Mammary epithelial cell (primary cell): ENCODE measurements at regions not wholly inside any gene's neighbourhood (a gene's known extent, or its start where the extent isn't known, plus 50 kb on each side); places are given as distances from the start of the nearest gene placed in this dataset.
"Not testable (repeated sequence)": the region's sequence is repeated elsewhere in the genome, so short reads cannot be mapped to it uniquely, and the experiment has no call there.

Source experiments
- EZH2 ChIP-seq: IDR thresholded peaks from 2 replicates; pipeline ENCODE4 v1.6.1; 2012; ENCODE audit warnings: low read length, inconsistent platforms, borderline replicate concordance
- TF ChIP-seq, protein P1 (sequence below), 2 donors: IDR thresholded peaks in 1 of 2; conservative IDR thresholded peaks in 1 of 2; 2 replicates each; pipeline ENCODE4 v1.5.1; 2011 to 2012; ENCODE audit warnings: inconsistent platforms in 2 of 2, low read length in 2 of 2, mild to moderate bottlenecking in 2 of 2, control low read depth in 1 of 2, low read depth in 1 of 2; ENCODE audit not compliant: insufficient read depth in 1 of 2; ENCODE audit errors: extremely low read depth in 1 of 2

GRCh38 chrY:26179326-26179725 is 557.4 kb downstream of the CDY1 start:
- TF ChIP-seq, protein P1, sequence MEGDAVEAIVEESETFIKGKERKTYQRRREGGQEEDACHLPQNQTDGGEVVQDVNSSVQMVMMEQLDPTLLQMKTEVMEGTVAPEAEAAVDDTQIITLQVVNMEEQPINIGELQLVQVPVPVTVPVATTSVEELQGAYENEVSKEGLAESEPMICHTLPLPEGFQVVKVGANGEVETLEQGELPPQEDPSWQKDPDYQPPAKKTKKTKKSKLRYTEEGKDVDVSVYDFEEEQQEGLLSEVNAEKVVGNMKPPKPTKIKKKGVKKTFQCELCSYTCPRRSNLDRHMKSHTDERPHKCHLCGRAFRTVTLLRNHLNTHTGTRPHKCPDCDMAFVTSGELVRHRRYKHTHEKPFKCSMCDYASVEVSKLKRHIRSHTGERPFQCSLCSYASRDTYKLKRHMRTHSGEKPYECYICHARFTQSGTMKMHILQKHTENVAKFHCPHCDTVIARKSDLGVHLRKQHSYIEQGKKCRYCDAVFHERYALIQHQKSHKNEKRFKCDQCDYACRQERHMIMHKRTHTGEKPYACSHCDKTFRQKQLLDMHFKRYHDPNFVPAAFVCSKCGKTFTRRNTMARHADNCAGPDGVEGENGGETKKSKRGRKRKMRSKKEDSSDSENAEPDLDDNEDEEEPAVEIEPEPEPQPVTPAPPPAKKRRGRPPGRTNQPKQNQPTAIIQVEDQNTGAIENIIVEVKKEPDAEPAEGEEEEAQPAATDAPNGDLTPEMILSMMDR (conservative IDR thresholded peaks at IDR 0.05 in 1 of 2, IDR thresholded peaks at IDR 0.05 in 1 of 2; ENCODE audit: extremely low read depth in 1 of 2, insufficient read depth in 1 of 2, low read depth in 1 of 2, low read length in 2 of 2): not testable (repeated sequence)
- not testable (repeated sequence) for TF ChIP-seq EZH2
